ENCODE measurements at regions not wholly inside any gene's neighbourhood (a gene's known extent, or its start where the extent isn't known, plus 50 kb on each side); places are given as distances from the start of the nearest gene placed in this dataset.
"Not testable (repeated sequence)": the region's sequence is repeated elsewhere in the genome, so short reads cannot be mapped to it uniquely, and the experiment has no call there.

- intact Hi-C loops (cut with micrococcal nuclease), result no loop called here
- H3K27ac ChIP-seq (replicated peaks), result no peak overlapping the region
- TF ChIP-seq CTCF (IDR thresholded peaks at IDR 0.05; ENCODE audit: borderline replicate concordance), result peak; percentile 32
Measured at GRCh38 chr6:62775427-62776022, 435.7 kb upstream of the FKBP1C start.

DNA sequence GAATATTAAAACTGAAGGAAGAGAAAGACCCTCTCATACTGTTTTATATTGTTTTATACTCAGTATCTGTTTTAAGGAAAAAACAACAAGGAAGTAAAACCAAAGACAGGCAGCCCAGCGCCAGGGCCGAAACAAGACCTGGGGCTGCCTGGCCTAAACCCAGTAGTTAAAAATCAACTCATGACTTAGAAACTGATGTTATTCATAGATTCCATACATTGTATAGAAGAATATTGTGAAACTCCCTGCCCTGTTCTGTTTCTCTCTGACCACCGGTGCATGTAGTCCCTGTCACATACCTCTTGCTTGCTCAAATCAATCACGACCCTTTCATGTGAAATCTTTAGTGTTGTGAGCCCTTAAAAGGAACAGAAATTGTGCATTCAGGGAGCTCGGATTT is 445.1 kb upstream of the FKBP1C start:
- H3K36me3 ChIP-seq; H3K27me3 ChIP-seq (ENCODE audit: low read depth); H3K27ac ChIP-seq (replicated peaks); intact Hi-C loops (cut with micrococcal nuclease); DNase-seq; H3K4me1 ChIP-seq; H3K4me3 ChIP-seq: not testable (repeated sequence)
- peaks cover 10% of the 10 kb centered on the region for H3K9me3 ChIP-seq (replicated peaks)

More at GRCh38 chr6:62775427-62776022, 435.7 kb upstream of the FKBP1C start:
- no peak overlapping the region for H3K4me3 ChIP-seq
- H3K36me3 ChIP-seq, result no peaks in the 10 kb centered on the region
- H3K27me3 ChIP-seq (ENCODE audit: low read depth), result no peaks in the 10 kb centered on the region
- DNase-seq, result no peak
- no peaks in the 10 kb centered on the region for H3K4me1 ChIP-seq
- no peaks in the 10 kb centered on the region for H3K9me3 ChIP-seq (replicated peaks)

GRCh38 chr6:62764841-62765240 is 446.4 kb upstream of the FKBP1C start:
- H3K36me3 ChIP-seq, result no peaks in the 10 kb centered on the region
- intact Hi-C loops (cut with micrococcal nuclease), result no loop called here
- H3K27me3 ChIP-seq (ENCODE audit: low read depth), result no peaks in the 10 kb centered on the region
- H3K27ac ChIP-seq (replicated peaks), result no peak overlapping the region
- no peak for DNase-seq
- peaks cover 6% of the 10 kb centered on the region for H3K9me3 ChIP-seq (replicated peaks)
- H3K4me1 ChIP-seq, result no peaks in the 10 kb centered on the region
- no peak overlapping the region for H3K4me3 ChIP-seq
- no peak for TF ChIP-seq CTCF (IDR thresholded peaks at IDR 0.05; ENCODE audit: borderline replicate concordance)

DNA sequence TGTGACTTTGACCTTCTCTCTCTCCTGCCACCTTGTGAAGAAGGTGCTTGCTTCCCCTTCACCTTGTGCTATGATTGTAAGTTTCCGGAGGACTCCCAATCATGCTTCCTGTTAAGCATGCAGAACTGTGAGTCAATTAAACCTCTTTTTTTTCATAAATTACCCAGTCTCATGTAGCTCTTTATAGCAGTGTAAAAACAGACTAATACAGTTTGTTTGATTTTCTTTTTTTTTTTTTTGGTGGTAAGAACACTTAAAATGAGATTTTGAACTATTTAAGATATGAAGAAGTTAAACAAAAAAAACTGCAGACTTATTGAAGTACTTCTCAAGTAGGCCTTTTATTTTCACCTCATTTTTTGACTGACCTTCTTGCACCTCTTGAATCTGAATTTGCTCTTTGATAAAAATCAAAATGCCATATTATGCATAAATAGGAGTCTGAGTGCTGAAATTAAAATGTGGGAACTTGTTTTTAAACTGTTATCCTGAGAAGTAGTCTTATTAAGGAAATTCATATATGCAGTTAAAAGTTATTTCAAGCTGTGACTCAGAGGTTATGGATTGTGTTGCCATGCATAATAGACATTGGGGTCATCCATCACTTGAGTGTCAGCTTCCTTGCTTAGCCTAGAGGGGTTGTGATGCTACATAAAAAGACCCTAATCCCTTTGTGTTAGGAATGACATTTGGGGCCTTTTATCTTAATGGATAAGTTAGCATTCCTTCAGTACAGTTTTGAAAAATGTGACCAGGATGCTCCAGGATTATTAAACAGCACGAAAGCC is 447.9 kb upstream of the FKBP1C start:
- intact Hi-C loops (cut with micrococcal nuclease), result no loop called here
- Histone ChIP-seq H3K36me3 (no peaks in the 10 kb centered on the region), H3K4me3 (no peak overlapping the region), H3K27me3 (ENCODE audit: low read depth) (no peaks in the 10 kb centered on the region), H3K4me1 (no peaks in the 10 kb centered on the region), H3K9me3 (replicated peaks) (no peaks in the 10 kb centered on the region), H3K27ac (replicated peaks) (no peak overlapping the region)
- no peak for DNase-seq
- TF ChIP-seq CTCF (IDR thresholded peaks at IDR 0.05; ENCODE audit: borderline replicate concordance), result no peak

GRCh38 chr6:62746968-62747367 is 460.9 kb upstream of the KHDRBS2 start:
- intact Hi-C loops (cut with micrococcal nuclease), result no loop called here
- Histone ChIP-seq H3K4me1 (no peaks in the 10 kb centered on the region), H3K27ac (replicated peaks) (no peak overlapping the region), H3K9me3 (replicated peaks) (no peaks in the 10 kb centered on the region), H3K27me3 (ENCODE audit: low read depth) (no peaks in the 10 kb centered on the region), H3K4me3 (no peak overlapping the region), H3K36me3 (no peaks in the 10 kb centered on the region)
- no peak for DNase-seq
- TF ChIP-seq CTCF (IDR thresholded peaks at IDR 0.05; ENCODE audit: borderline replicate concordance), result no peak

DNA sequence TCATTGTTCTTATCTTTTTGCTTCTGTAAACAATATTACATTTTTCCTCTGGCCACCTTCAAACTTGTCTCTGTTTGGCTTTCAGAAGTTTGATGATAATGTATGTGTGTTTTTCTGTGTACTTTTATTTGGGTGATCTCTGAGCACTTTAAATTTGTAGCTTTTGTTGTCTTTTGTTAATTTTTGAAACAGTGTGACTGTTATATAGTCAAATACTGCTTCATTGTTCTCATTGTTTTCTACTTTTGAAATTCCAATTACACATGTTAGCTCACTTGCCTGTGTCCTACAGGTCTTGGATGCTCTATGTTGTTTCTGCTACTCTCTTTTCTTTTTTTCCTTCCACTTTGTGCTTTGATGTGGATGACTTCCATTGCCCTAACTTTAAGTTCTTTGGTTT is 460.1 kb upstream of the KHDRBS2 start:
- DNase-seq, result no peak
- intact Hi-C loops (cut with micrococcal nuclease), result no loop called here
- Histone ChIP-seq H3K9me3 (replicated peaks) (no peaks in the 10 kb centered on the region), H3K4me1 (no peaks in the 10 kb centered on the region), H3K27me3 (ENCODE audit: low read depth) (no peaks in the 10 kb centered on the region), H3K36me3 (no peaks in the 10 kb centered on the region), H3K27ac (replicated peaks) (no peak overlapping the region), H3K4me3 (no peak overlapping the region)
- no peak for TF ChIP-seq CTCF (IDR thresholded peaks at IDR 0.05; ENCODE audit: borderline replicate concordance)

All from left ventricle myocardium inferior (tissue), 1 donor.